OCI-LY3 (cell line): ENCODE measurements at regions not wholly inside any gene's neighbourhood (a gene's known extent, or its start where the extent isn't known, plus 50 kb on each side); places are given as distances from the start of the nearest gene placed in this dataset.

Source experiments
- EZH2phosphoT487 ChIP-seq: fragments of 200-600 bp; shearing (Covaris generic); IDR thresholded peaks from 2 replicates; pipeline ENCODE4 v1.6.1; 2018; ENCODE audit warnings: antibody characterized with exemption, mixed run types, low read depth
- TF ChIP-seq, protein P1 (sequence below): fragments of 200-600, 300-600 bp; sonication (generic); IDR thresholded peaks from 2 replicates; pipeline ENCODE4 v1.5.1; 2014; ENCODE audit warnings: antibody characterized with exemption, low read length, low read depth

DNA sequence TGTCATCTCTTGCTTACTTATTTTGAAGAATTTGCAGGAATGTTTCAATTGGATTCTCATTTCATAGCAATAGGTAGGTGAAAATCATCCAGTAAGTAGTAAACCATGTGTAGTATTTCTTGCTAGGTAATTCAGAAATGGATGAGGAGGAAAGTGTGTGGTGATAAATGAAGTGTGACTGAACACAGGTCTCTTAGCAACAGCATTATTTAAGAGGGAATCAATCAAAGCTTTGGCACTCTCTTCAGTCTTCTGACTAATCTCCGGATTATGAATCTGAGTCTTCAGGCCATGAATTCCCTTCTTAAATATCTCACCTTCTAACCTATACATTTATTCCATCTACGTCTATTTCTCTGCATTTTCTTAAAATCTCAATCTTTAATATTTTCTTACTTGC is 55.8 kb upstream of the ARHGAP24 start:
- TF ChIP-seq, protein P1, sequence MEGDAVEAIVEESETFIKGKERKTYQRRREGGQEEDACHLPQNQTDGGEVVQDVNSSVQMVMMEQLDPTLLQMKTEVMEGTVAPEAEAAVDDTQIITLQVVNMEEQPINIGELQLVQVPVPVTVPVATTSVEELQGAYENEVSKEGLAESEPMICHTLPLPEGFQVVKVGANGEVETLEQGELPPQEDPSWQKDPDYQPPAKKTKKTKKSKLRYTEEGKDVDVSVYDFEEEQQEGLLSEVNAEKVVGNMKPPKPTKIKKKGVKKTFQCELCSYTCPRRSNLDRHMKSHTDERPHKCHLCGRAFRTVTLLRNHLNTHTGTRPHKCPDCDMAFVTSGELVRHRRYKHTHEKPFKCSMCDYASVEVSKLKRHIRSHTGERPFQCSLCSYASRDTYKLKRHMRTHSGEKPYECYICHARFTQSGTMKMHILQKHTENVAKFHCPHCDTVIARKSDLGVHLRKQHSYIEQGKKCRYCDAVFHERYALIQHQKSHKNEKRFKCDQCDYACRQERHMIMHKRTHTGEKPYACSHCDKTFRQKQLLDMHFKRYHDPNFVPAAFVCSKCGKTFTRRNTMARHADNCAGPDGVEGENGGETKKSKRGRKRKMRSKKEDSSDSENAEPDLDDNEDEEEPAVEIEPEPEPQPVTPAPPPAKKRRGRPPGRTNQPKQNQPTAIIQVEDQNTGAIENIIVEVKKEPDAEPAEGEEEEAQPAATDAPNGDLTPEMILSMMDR = no peak
- no peak for TF ChIP-seq EZH2phosphoT487
